Endothelial cell of umbilical vein (primary cell): ENCODE measurements at regions not wholly inside any gene's neighbourhood (a gene's known extent, or its start where the extent isn't known, plus 50 kb on each side); places are given as distances from the start of the nearest gene placed in this dataset.

Experiments used
- BruUV-seq: library from RNA; stranded (reverse); fragments of 400-500 nt; replicated peaks from 2 replicates; lab custom pipeline; 2021; lab: Mats Ljungman, UMichigan
- CTCF ChIA-PET: fragments of 300-600, 350-600 bp; sonication (Branson Sonifier 250); formaldehyde crosslinking; loops from one replicate; lab custom pipeline; 2021; ENCODE audit warnings: antibody characterized with exemption, inconsistent platforms; lab: Charles Lee
- POLR2A ChIA-PET: fragments of 300-600, 350-600 bp; sonication (Branson Sonifier 250); formaldehyde crosslinking; loops from one replicate; lab custom pipeline; 2021; ENCODE audit warnings: antibody characterized with exemption, inconsistent platforms; lab: Charles Lee
- DNase-seq: peaks from one replicate; pipeline ENCODE4 v3.0.0-alpha.2; 2011; ENCODE audit warnings: low read depth, low spot score
- FAIRE-seq: peaks from 2 replicates; lab custom pipeline; 2011; peaks lifted over from hg19 to GRCh38; lab: Jason Lieb, UNC
- H2AFZ ChIP-seq: 2 replicates; pipeline ENCODE4 v1.6.0; 2012; ENCODE audit warnings: low read depth, low read length, control low read depth, inconsistent platforms
- H3K27ac ChIP-seq: 2 replicates; pipeline ENCODE4 v1.5.1; 2011; ENCODE audit warnings: low read depth, mild to moderate bottlenecking, control low read depth, low read length, moderate library complexity; ENCODE audit not compliant: insufficient read depth
- H3K27me3 ChIP-seq, 2 experiments: 2 replicates each; pipeline versions ENCODE4 v1.6.0 to v1.6.1; 2011; ENCODE audit warnings: low read length in 2 of 2, mixed read lengths in 1 of 2; ENCODE audit not compliant: control insufficient read depth in 2 of 2, insufficient read depth in 2 of 2
- H3K36me3 ChIP-seq, 2 experiments: 2 replicates in 1 of 2; 3 replicates in 1 of 2; pipeline ENCODE4 v1.5.1; 2011; ENCODE audit warnings: low read length in 2 of 2, mild to moderate bottlenecking in 1 of 2, moderate library complexity in 1 of 2; ENCODE audit not compliant: control insufficient read depth in 2 of 2, insufficient read depth in 2 of 2; ENCODE audit errors: extremely low read depth in 1 of 2
- H3K4me1 ChIP-seq: 3 replicates; pipeline ENCODE4 v1.5.1; 2011; ENCODE audit warnings: mild to moderate bottlenecking, low read length; ENCODE audit not compliant: control insufficient read depth, insufficient read depth; ENCODE audit errors: extremely low read depth
- H3K4me2 ChIP-seq: 2 replicates; pipeline ENCODE4 v1.6.1; 2011; ENCODE audit warnings: low read length, control low read depth, mixed read lengths; ENCODE audit not compliant: insufficient read depth
- H3K4me3 ChIP-seq, 3 experiments: fragments of 200-600 bp in 1 of 3; sonication (generic), shearing (Covaris generic) in 1 of 3; replicated peaks in 1 of 3; 2 replicates each; pipeline ENCODE4 v1.5.1; 2011 to 2016; ENCODE audit warnings: control low read depth in 3 of 3, low read length in 3 of 3, mild to moderate bottlenecking in 2 of 3, inconsistent platforms in 1 of 3, low read depth in 1 of 3, moderate library complexity in 1 of 3; ENCODE audit not compliant: insufficient read depth in 1 of 3
- H3K79me2 ChIP-seq: 2 replicates; pipeline ENCODE4 v1.6.0; 2012; ENCODE audit warnings: low read length, inconsistent platforms; ENCODE audit not compliant: control insufficient read depth, insufficient read depth
- H3K9ac ChIP-seq: replicated peaks from 2 replicates; pipeline ENCODE3; 2011; ENCODE audit warnings: low read length, control low read depth; ENCODE audit not compliant: insufficient read depth; ENCODE audit errors: extremely low read depth
- H3K9me1 ChIP-seq: replicated peaks from 3 replicates; pipeline ENCODE4 v1.6.0; 2011; ENCODE audit warnings: mild to moderate bottlenecking, low read length; ENCODE audit not compliant: control insufficient read depth, insufficient read depth; ENCODE audit errors: extremely low read depth
- H3K9me3 ChIP-seq: replicated peaks from 2 replicates; pipeline ENCODE4 v1.5.1; 2012; ENCODE audit warnings: low read length, inconsistent platforms; ENCODE audit not compliant: control insufficient read depth, insufficient read depth
- H4K20me1 ChIP-seq: replicated peaks from 2 replicates; pipeline ENCODE3; 2011; ENCODE audit warnings: mild to moderate bottlenecking, low read length; ENCODE audit not compliant: control insufficient read depth, insufficient read depth; ENCODE audit errors: extremely low read depth
- MYC ChIP-seq: IDR thresholded peaks from one replicate; pipeline ENCODE4 v1.6.1; 2011; ENCODE audit warnings: mild to moderate bottlenecking, low read depth, low read length
- POLR2A ChIP-seq: IDR thresholded peaks from 2 replicates; pipeline ENCODE4 v1.6.1; 2012; ENCODE audit warnings: low read depth, mild to moderate bottlenecking, control low read depth, low read length
- dilution Hi-C: fragments of 300-500 bp; cut with MboI; formaldehyde crosslinking; loops from one replicate; pipeline ENCODE4 v1.15.0; 2019; ENCODE audit warnings: low sequenced_read_pairs; ENCODE audit not compliant: extremely low pct_ligation_motif_present
- intact Hi-C: fragments of 100-400 bp; cut with micrococcal nuclease; formaldehyde crosslinking; loops from one replicate; pipeline ENCODE4 v1.10.0; 2022

- H2AFZ ChIP-seq, result no peak overlapping the region
- H3K9me1 ChIP-seq, result no peaks in the 10 kb centered on the region
- dilution Hi-C loops, result no loop called here
- no peak overlapping the region for H3K4me3 ChIP-seq
- CTCF ChIA-PET, result no interaction called here
- no peak overlapping the region for H3K9ac ChIP-seq
- no peaks in the 10 kb centered on the region for H3K79me2 ChIP-seq
- no peak overlapping the region for H3K27ac ChIP-seq
- FAIRE-seq, result no peak
- intact Hi-C loops, result no loop called here
- no peaks in the 10 kb centered on the region for H4K20me1 ChIP-seq
- H3K4me1 ChIP-seq, result no peaks in the 10 kb centered on the region
- no peaks in the 10 kb centered on the region for H3K36me3 ChIP-seq
- H3K4me2 ChIP-seq, result no peak overlapping the region
- no peaks in the 10 kb centered on the region for H3K27me3 ChIP-seq
- TF ChIP-seq POLR2A, result no peak
- POLR2A ChIA-PET, result no interaction called here
- H3K9me3 ChIP-seq, result peaks cover 5% of the 10 kb centered on the region
- DNase-seq, result no peak
- no TSS peak for BruUV-seq
These were observed 400.2 kb upstream of the SALL3 start for GRCh38 chr18:78579449-78579848.

- Histone ChIP-seq H3K36me3 (no peaks in the 10 kb centered on the region), H3K27ac (no peak overlapping the region), H3K9me1 (no peaks in the 10 kb centered on the region), H3K27me3 (no peaks in the 10 kb centered on the region), H3K9me3 (peaks cover 5% of the 10 kb centered on the region), H3K79me2 (no peaks in the 10 kb centered on the region), H3K4me1 (no peaks in the 10 kb centered on the region), H3K4me2 (no peak overlapping the region), H3K9ac (no peak overlapping the region), H3K4me3 (no peak overlapping the region), H2AFZ (no peak overlapping the region), H4K20me1 (no peaks in the 10 kb centered on the region)
- BruUV-seq, result no TSS peak
- no peak for DNase-seq
- ChIA-PET POLR2A (no interaction called here), CTCF (no interaction called here)
- intact Hi-C loops, result no loop called here
- TF ChIP-seq MYC, result no peak
- dilution Hi-C loops, result no loop called here
- FAIRE-seq, result no peak
These were observed 399.6 kb upstream of the SALL3 start for GRCh38 chr18:78579854-78580577.
